Mammary epithelial cell (primary cell): ENCODE measurements at regions not wholly inside any gene's neighbourhood (a gene's known extent, or its start where the extent isn't known, plus 50 kb on each side); places are given as distances from the start of the nearest gene placed in this dataset.

Experiments used
- CTCF ChIP-seq, 2 donors: IDR thresholded peaks in 1 of 2; conservative IDR thresholded peaks in 1 of 2; 2 replicates each; pipeline ENCODE4 v1.5.1; 2011 to 2012; ENCODE audit warnings: inconsistent platforms in 2 of 2, low read length in 2 of 2, mild to moderate bottlenecking in 2 of 2, control low read depth in 1 of 2, low read depth in 1 of 2; ENCODE audit not compliant: insufficient read depth in 1 of 2; ENCODE audit errors: extremely low read depth in 1 of 2
- EZH2 ChIP-seq: IDR thresholded peaks from 2 replicates; pipeline ENCODE4 v1.6.1; 2012; ENCODE audit warnings: low read length, inconsistent platforms, borderline replicate concordance

DNA sequence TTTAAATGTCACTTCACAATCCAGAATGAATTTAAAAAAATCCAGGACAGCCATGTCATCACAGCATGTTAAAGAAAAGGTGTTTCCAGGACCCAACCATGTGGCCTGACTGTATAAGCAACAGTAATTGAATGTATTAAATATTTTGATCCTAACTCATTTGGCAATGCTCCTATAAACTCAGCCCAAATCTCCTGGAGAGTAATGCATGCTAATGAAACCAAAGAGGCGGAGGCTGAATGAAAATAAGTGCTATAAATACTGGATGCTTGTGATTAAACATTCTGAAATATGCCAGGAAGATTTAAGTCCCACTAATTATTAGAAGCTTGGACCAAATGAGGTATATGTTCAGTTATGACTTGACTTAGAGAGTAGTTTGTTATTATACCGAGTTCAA, 486.8 kb downstream of the FRK start:
- TF ChIP-seq CTCF (conservative IDR thresholded peaks at IDR 0.05 in 1 of 2, IDR thresholded peaks at IDR 0.05 in 1 of 2; ENCODE audit: extremely low read depth in 1 of 2, insufficient read depth in 1 of 2, low read depth in 1 of 2, low read length in 2 of 2) (no peak), EZH2 (no peak)
